GM08714 (cell line): ENCODE measurements at regions not wholly inside any gene's neighbourhood (a gene's known extent, or its start where the extent isn't known, plus 50 kb on each side); places are given as distances from the start of the nearest gene placed in this dataset.

ENCODE experiments used
- H3K4me3 ChIP-seq: fragments of 200-500 bp; sonication (Bioruptor generic); 2 replicates; pipeline ENCODE4 v1.5.1; 2014; ENCODE audit warnings: mild to moderate bottlenecking, low read length, inconsistent platforms
- ZNF274 ChIP-seq: IDR thresholded peaks from 2 replicates; pipeline ENCODE4 v1.6.1; 2012; ENCODE audit warnings: mild to moderate bottlenecking, low read depth, low read length

GRCh38 chr22:27298332-27298731, 503.2 kb downstream of the MN1 start:
- no peak for TF ChIP-seq ZNF274

GRCh38 chr22:27298742-27299141, 502.8 kb downstream of the MN1 start:
- no peak overlapping the region for H3K4me3 ChIP-seq
- no peak for TF ChIP-seq ZNF274

More at GRCh38 chr22:27298332-27298731, 503.2 kb downstream of the MN1 start:
- no peak overlapping the region for H3K4me3 ChIP-seq

GRCh38 chr22:27299181-27300085, 502.1 kb downstream of the MN1 start:
- TF ChIP-seq ZNF274: no peak
- H3K4me3 ChIP-seq: no peak overlapping the region

- H3K4me3 ChIP-seq: no peak overlapping the region
These were observed 500.8 kb downstream of the MN1 start for GRCh38 chr22:27300536-27301285.

GRCh38 chr22:27302501-27302900, 499.1 kb downstream of the MN1 start:
- H3K4me3 ChIP-seq: no peak overlapping the region
- no peak for TF ChIP-seq ZNF274

More at GRCh38 chr22:27300536-27301285, 500.8 kb downstream of the MN1 start:
- TF ChIP-seq ZNF274: no peak

- TF ChIP-seq ZNF274: no peak
- no peak overlapping the region for H3K4me3 ChIP-seq
These were observed 497.8 kb downstream of the MN1 start for GRCh38 chr22:27303718-27304117.

GRCh38 chr22:27306771-27307170, 494.8 kb downstream of the MN1 start:
- H3K4me3 ChIP-seq: no peak overlapping the region
- no peak for TF ChIP-seq ZNF274

- H3K4me3 ChIP-seq: no peak overlapping the region
- no peak for TF ChIP-seq ZNF274
These were observed 493.9 kb downstream of the MN1 start for GRCh38 chr22:27307545-27308247.

GRCh38 chr22:27308513-27308912, 493.0 kb downstream of the MN1 start:
- no peak overlapping the region for H3K4me3 ChIP-seq
- TF ChIP-seq ZNF274: no peak

GRCh38 chr22:27309697-27310096, 491.9 kb downstream of the MN1 start:
- TF ChIP-seq ZNF274: no peak
- no peak overlapping the region for H3K4me3 ChIP-seq

- no peak for TF ChIP-seq ZNF274
- no peak overlapping the region for H3K4me3 ChIP-seq
These were observed 490.4 kb downstream of the MN1 start for GRCh38 chr22:27310966-27311697.

GRCh38 chr22:27311698-27312550, 489.6 kb downstream of the MN1 start:
- H3K4me3 ChIP-seq: no peak overlapping the region
- TF ChIP-seq ZNF274: no peak

GRCh38 chr22:27312565-27312964, 489.0 kb downstream of the MN1 start:
- TF ChIP-seq ZNF274: no peak
- H3K4me3 ChIP-seq: no peak overlapping the region
